IPS DF 19.7 (cell line): ENCODE measurements at regions not wholly inside any gene's neighbourhood (a gene's known extent, or its start where the extent isn't known, plus 50 kb on each side); places are given as distances from the start of the nearest gene placed in this dataset.

Experiments
- DNase-seq: peaks from one replicate; pipeline ENCODE4 v3.0.0-alpha.2; 2013; ENCODE audit warnings: low read depth, low spot score

DNA sequence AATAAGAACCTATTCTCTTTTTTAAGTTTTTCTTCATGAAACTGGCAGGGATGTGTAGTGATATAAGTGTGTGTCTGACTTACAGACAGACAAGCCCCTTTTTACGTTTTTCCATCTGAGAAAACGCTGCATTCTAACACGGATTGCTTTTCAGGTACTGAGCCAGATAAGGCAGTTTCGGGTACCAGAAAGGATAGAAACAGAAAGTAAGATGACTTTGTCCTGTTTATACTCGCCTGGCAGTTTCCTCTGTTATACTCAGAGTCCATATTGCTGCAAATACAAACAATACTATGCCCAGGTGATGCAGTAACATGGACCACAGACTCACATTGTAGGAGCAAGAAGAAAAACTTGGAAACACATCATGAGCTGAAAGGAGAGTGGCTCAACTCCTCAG, 2320.6 kb upstream of the AGA start:
- no peak for DNase-seq

DNA sequence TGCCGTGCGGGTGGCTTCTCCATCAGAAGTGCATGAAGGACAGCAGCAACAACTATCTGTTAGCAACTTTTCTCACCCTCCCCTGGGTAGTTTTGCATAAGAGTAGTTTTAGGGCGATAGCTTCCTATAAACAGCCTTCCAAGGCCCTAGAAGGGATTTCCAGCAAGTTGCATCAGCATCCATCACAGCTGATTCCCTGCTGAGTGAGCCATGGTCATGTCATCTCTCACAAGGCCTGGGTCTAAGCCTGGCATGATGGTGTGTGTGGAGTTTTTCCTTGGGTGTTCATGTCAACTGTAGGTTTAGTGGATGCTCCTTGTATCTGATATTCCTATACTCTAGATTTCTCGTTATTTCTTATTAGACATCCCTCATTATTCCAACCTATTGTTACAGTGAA, 2324.7 kb upstream of the AGA start:
- no peak for DNase-seq

DNA sequence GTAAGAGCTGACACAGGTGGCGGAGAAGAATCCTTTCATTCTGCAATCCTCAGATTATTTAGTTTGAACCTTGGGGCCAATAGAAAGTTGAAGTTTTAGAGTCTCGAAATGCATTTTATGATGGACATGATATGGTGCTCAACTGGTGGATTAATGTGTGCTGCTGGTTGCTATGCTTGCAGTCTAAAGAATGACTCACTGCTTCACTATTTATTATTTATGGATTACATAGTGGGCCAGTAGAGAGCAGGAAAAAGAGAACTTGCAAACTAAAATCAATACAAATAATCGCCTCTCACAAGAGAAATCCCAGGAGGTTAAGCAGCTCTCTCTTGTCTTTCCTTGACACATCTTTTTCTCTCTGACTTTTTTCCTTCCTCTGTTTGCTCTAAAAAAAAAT, 2326.8 kb upstream of the AGA start:
- no peak for DNase-seq

DNA sequence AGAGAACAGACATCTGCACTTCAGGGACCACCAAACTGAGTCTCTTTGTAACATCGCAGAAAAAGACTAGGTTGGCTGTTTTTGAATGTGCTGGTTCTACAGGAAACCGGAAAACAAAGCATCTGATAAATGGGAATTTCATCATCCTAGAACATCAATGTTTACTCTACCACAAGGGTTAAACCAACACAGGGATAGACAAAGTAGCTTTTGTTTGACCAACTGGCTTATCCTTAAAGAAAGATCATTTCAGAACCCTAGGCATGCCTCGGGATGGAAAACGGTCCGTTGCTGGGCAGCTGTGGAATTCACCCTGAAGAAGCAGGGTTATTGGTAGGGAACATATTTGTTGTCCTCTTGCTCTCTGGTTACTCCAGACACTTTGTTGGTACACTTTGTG, 2355.5 kb upstream of the AGA start:
- no peak for DNase-seq

DNA sequence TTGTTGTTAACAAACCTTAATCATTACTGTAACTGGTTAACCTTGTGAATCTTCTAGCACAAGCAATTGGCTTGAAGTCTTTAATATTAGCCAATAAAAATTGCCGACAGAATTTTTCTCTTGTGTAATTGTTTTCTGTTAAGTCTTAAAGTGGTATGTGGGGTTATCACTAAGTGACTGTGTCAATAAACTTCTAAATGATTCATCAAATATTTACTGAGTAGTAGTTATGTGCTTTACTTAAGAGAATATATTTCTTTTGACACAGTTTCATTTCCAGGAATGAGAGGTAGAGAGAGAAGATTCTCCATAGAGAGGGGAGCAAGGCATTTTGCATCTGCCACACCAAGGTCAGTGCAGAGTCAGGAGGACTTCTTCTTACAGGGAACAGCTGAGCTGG, 2361.6 kb upstream of the AGA start:
- DNase-seq = no peak

DNA sequence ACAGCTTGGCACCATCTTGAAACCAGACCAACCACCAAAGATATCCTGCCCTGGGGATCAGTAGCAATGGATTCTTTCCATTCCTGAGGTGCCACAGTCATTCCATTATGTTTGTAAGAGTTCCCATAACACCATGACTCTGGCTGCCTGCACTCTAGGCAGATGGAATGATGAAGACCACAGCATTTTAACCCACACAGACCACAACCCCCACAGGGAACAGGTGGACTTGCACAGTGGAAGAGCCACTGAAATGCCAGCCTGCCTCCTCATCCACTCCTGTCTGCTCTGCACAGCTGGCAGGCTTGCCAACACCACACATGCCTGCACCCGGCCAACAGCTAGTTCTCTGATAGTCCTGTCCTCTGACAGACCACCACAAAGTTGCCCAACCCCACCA, 2362.2 kb upstream of the AGA start:
- DNase-seq = no peak

- no peak for DNase-seq
Measured at GRCh38 chr4:179817317-179817716, 2375.1 kb upstream of the AGA start.

DNA sequence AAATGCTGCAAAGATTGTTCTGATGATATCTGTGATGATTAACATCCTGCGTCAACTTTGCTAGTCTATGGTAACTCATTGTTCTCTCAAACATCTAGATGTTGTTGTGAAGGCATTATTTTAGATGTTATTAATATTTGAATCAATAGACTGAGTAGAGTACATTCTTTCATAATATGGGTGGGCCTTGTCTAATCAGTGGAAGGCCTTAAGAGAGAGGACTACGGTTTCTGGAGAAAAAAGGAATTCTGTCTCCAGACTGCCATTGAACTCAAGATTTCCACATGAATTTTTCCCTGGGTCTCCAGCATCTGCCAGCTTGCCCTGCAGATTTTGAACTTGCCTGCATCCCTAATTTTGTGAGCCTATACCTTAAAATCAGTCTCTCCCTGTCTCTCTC, 2381.1 kb upstream of the AGA start:
- no peak for DNase-seq

DNA sequence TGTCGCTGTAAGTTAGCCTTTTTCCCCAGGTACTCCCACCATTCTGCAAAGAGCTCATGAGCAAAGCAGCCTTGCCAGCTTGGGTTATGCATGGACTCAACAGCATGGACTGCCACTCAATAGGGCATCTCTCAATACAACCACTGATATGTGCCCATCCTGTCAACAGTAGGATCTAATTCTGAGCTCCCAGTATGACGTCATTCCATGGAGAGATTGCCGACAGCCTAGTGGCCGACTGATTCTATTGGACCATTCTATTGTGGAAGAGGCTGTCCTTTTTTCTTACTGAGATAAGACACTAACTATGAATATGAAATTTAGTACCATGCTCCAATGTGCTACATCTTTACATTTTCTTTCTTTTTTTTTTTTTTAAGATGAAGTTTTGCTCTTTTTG, 2389.0 kb upstream of the AGA start:
- no peak for DNase-seq

DNA sequence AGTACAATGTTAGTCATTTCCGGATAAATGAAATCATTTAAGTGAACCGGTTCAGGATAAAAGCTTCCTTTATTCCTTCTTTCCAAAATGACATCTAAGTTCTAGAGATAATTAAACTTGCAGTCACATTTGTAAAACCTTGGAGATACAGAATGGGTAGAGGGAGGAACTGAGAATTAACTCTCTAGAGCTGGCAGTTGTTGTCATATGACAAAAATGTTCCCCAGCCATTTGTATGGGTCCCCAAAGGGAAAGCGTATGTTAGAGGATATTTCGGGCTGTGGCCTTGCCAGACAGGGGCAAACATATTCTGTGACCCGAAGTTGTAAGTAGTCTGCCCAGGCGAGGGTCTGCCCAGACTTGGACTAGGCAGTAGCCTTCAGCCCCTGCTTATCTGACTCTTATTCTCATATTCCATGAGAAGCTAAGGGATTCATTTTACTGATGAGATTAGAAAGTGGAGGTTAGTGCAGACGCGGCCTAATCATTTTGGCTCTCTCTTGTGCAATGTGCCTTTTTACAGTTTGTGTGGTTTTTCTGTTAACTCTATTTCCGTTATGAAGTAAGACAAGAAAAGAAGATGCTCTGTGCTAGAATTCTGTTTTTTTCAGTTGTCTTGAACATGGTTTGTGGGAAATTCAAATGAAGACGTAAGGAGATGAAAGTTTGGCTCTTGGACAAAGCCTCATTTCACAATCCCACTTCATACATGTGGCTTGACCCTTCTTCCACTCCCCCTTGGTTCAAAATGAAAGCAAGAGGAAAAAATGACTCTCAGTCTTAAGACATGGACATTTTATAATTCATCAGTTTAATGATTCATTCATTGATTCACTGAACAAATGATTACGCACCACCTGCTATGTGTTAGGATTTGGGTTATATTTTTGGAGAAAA, 2394.2 kb upstream of the AGA start:
- no peak for DNase-seq

- no peak for DNase-seq
Measured at GRCh38 chr4:179843370-179843769, 2399.8 kb upstream of the TENM3 start.

GRCh38 chr4:179855469-179855868, 2387.7 kb upstream of the TENM3 start:
- no peak for DNase-seq

DNA sequence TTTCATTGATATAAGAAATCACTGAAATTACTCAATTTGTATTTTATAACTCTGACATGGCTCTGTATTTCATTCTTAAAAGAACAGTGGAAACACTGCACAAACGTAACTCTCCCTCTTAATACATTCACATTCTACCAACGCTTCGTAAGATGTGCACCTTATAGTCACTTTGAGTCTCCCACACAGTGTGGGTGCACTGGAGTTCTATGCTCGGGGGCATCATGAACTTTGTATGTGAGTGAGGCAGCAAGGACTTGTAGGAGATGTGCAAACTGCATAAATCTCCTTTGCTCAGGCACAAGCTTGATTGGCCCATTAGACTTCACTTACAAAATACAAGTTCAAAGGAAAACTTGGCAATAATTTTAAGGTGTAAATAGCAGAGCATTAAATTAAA, 2385.0 kb upstream of the TENM3 start:
- DNase-seq = no peak

GRCh38 chr4:179867300-179867878, 2375.8 kb upstream of the TENM3 start:
- peak; percentile 76 for DNase-seq

GRCh38 chr4:179871726-179872125, 2371.5 kb upstream of the TENM3 start:
- no peak for DNase-seq

- DNase-seq = no peak
Measured at GRCh38 chr4:179872755-179873154, 2370.4 kb upstream of the TENM3 start.

DNA sequence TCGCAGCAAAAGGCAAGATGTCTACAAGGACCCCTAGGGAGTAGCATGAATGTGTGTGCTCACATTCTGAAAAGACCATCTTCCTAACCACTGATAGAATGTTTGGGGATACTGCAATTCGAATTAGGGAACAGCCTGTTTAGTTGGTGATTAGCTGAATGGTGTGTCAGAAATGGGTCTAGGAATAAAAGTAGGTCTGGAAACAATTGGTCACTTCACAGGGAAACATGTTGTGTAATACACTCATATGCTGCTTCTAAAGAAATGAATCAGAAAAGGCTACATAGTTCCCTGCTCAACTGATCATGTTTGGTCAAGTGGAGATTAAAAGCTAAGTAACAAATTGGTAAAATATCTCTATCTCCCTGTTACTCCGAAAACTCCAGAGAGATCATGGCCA, 2362.4 kb upstream of the TENM3 start:
- DNase-seq = no peak

DNA sequence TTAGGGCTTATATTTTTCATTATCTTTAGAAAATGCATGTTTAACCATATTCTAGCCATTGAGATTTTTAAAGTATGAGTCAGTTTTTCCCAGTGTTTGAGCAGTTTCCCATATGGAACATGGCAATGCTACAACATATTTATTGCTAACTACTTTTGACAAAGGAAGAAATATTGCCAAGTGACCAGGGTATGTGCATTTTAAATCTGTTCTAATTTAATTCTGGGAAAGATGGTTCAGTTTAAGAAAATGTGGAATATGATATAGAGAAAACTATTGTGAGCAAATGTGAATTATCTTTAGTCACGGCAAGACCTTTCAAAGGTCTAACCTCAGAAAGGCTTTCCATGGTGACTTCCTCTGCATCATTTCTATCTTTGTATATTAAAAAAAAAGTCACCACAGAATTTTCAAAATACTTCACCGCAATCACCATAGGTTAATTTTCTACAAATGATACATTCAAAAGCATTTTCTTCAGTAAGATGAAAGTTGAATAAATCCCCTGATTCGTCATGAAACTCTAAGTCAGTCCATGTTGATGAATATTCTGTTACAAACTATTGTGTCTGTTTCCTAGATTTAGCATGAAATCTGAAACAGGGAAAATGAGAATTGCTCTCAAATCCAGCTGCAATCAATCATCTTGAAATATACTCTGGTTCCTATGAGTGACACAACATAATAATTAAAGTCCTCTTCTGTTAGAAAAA, 2349.0 kb upstream of the TENM3 start:
- no peak for DNase-seq

GRCh38 chr4:179919587-179919986, 2323.6 kb upstream of the TENM3 start:
- DNase-seq = no peak

GRCh38 chr4:179927473-179927872, 2315.7 kb upstream of the TENM3 start:
- DNase-seq = no peak

DNA sequence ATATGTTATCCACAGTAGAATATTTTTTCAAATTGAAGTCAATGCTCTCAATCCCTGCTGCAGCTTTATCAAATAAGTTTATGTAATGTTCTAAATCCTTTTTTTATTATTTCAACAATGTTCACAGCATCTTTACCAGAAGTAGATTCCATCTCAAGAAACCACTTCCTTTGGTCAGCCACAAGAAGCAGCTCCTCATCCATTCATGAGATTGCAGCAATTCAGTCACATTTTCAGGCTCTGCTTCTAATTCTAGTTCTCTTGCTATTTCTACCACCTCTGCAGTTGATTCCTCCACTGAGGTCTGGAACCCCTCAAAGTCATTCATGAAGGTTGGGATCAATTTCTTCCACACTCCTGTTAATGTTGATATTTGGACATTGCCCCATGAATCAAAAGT, 2301.3 kb upstream of the TENM3 start:
- DNase-seq = no peak

- no peak for DNase-seq
Measured at GRCh38 chr4:179976777-179977176, 2266.4 kb upstream of the TENM3 start.

GRCh38 chr4:179977378-179977777, 2265.8 kb upstream of the TENM3 start:
- no peak for DNase-seq
